ENCODE measurements at regions not wholly inside any gene's neighbourhood (a gene's known extent, or its start where the extent isn't known, plus 50 kb on each side); places are given as distances from the start of the nearest gene placed in this dataset.

- no peak for TF ChIP-seq CTCF (conservative IDR thresholded peaks at IDR 0.05; ENCODE audit: low read length)
- no peak for TF ChIP-seq EZH2phosphoT487 (IDR thresholded peaks at IDR 0.05; ENCODE audit: borderline replicate concordance, low read depth, low read length)
These were observed 1219.8 kb upstream of the RAG2 start for GRCh38 chr11:37817727-37818270.

Data from OCI-LY7 (cell line).